HepG2 (cell line): ENCODE measurements at regions not wholly inside any gene's neighbourhood (a gene's known extent, or its start where the extent isn't known, plus 50 kb on each side); places are given as distances from the start of the nearest gene placed in this dataset.

Source experiments
- AGO2 ChIP-seq: fragments of 200-400 bp; formaldehyde crosslinking; optimal IDR thresholded peaks from 2 replicates; pipeline ENCODE3; 2017; ENCODE audit warnings: mild to moderate bottlenecking, low read depth, low read length, moderate library complexity
- AKAP8 ChIP-seq: sonication (generic); formaldehyde crosslinking; IDR thresholded peaks from 2 replicates; pipeline ENCODE4 v1.5.1; 2020; ENCODE audit warnings: mild to moderate bottlenecking, missing genetic modification reagents
- ARHGAP35 ChIP-seq: sonication (generic); formaldehyde crosslinking; IDR thresholded peaks from 2 replicates; pipeline ENCODE4 v1.9.0; 2022; ENCODE audit warnings: mild to moderate bottlenecking, inconsistent platforms, moderate library complexity, missing genetic modification reagents, borderline replicate concordance
- ATM ChIP-seq: fragments of 450-650 bp; IDR thresholded peaks from 2 replicates; pipeline ENCODE4 v1.7.1; 2017; ENCODE audit warnings: mild to moderate bottlenecking, borderline replicate concordance
- BRD4 ChIP-seq: sonication (generic); formaldehyde crosslinking; IDR thresholded peaks from 2 replicates; pipeline ENCODE4 v1.4.0; 2020; ENCODE audit warnings: missing genetic modification reagents
- CEBPB ChIP-seq: IDR thresholded peaks from 2 replicates; pipeline ENCODE4 v1.6.1; 2011; ENCODE audit warnings: low read depth, low read length, improper control_type of control experiment, borderline replicate concordance
- CREM ChIP-seq, 2 experiments: sonication (generic) in 1 of 2; formaldehyde crosslinking in 1 of 2; IDR thresholded peaks; 2 replicates each; pipeline versions ENCODE4 v1.4.0 to v1.6.1; 2016 to 2020; ENCODE audit warnings: antibody characterized with exemption in 1 of 2, mild to moderate bottlenecking in 1 of 2, missing genetic modification reagents in 1 of 2
- FIP1L1 ChIP-seq: fragments of 200-400 bp; formaldehyde crosslinking; IDR thresholded peaks from 2 replicates; pipeline ENCODE4 v1.6.1; 2018; ENCODE audit warnings: low read depth, mild to moderate bottlenecking, low read length, moderate library complexity, borderline replicate concordance; ENCODE audit not compliant: insufficient read depth
- FOXA1 ChIP-seq, 2 experiments: fragments of 450-650 bp in 1 of 2; sonication (generic) in 1 of 2; formaldehyde crosslinking in 1 of 2; IDR thresholded peaks; 2 replicates each; pipeline versions ENCODE4 v1.4.0 to v1.6.1; 2016 to 2020; ENCODE audit warnings: missing genetic modification reagents in 1 of 2
- KAT8 ChIP-seq: IDR thresholded peaks from 2 replicates; pipeline ENCODE4 v1.6.1; 2016; ENCODE audit warnings: missing genetic modification reagents, missing compliant biosample characterization
- NFATC3 ChIP-seq: sonication (generic); formaldehyde crosslinking; IDR thresholded peaks from 2 replicates; pipeline ENCODE4 v1.5.1; 2020; ENCODE audit warnings: mild to moderate bottlenecking, missing genetic modification reagents
- RCOR2 ChIP-seq: IDR thresholded peaks from 2 replicates; pipeline ENCODE4 v1.6.1; 2016; ENCODE audit warnings: missing biosample characterization, missing genetic modification reagents
- RXRB ChIP-seq: IDR thresholded peaks from 2 replicates; pipeline ENCODE4 v1.6.1; 2016; ENCODE audit warnings: borderline replicate concordance, missing genetic modification reagents, missing compliant biosample characterization
- SNAI1 ChIP-seq: sonication (generic); formaldehyde crosslinking; IDR thresholded peaks from 2 replicates; pipeline ENCODE4 v1.5.0; 2020; ENCODE audit warnings: mild to moderate bottlenecking, missing genetic modification reagents, borderline replicate concordance
- TARDBP ChIP-seq: sonication (generic); formaldehyde crosslinking; IDR thresholded peaks from 2 replicates; pipeline ENCODE4 v1.8.0; 2022; ENCODE audit warnings: mild to moderate bottlenecking, missing genetic modification reagents
- YEATS2 ChIP-seq: sonication (generic); formaldehyde crosslinking; IDR thresholded peaks from 2 replicates; pipeline ENCODE4 v1.4.0; 2020; ENCODE audit warnings: missing genetic modification reagents, borderline replicate concordance
- ZBTB42 ChIP-seq: sonication (generic); formaldehyde crosslinking; IDR thresholded peaks from 2 replicates; pipeline ENCODE4 v1.5.0; 2020; ENCODE audit warnings: mild to moderate bottlenecking, missing genetic modification reagents
- ZMAT3 ChIP-seq: sonication (generic); formaldehyde crosslinking; conservative IDR thresholded peaks from 2 replicates; pipeline ENCODE4 v1.7.0; 2021; ENCODE audit warnings: missing genetic modification reagents
- ZNF230 ChIP-seq: sonication (generic); formaldehyde crosslinking; IDR thresholded peaks from 2 replicates; pipeline ENCODE4 v1.4.0; 2020; ENCODE audit warnings: mild to moderate bottlenecking, missing genetic modification reagents
- ZNF3 ChIP-seq: IDR thresholded peaks from 2 replicates; pipeline ENCODE4 v1.7.0; 2017; ENCODE audit warnings: inconsistent platforms
- ZNF460 ChIP-seq: sonication (generic); formaldehyde crosslinking; IDR thresholded peaks from 2 replicates; pipeline ENCODE4 v1.5.1; 2020; ENCODE audit warnings: missing genetic modification reagents, mild to moderate bottlenecking, borderline replicate concordance
- ZNF530 ChIP-seq: sonication (generic); formaldehyde crosslinking; IDR thresholded peaks from 2 replicates; pipeline ENCODE4 v1.5.0; 2020; ENCODE audit warnings: low read depth, mild to moderate bottlenecking, missing genetic modification reagents
- ZNF557 ChIP-seq: sonication (generic); formaldehyde crosslinking; IDR thresholded peaks from 2 replicates; pipeline ENCODE4 v1.4.0; 2020; ENCODE audit warnings: missing genetic modification reagents
- ZNF790 ChIP-seq: sonication (generic); formaldehyde crosslinking; IDR thresholded peaks from 2 replicates; pipeline ENCODE4 v1.8.0; 2022; ENCODE audit warnings: missing genetic modification reagents, mild to moderate bottlenecking, borderline replicate concordance
- TF ChIP-seq, protein P1 (sequence below): sonication (generic); formaldehyde crosslinking; IDR thresholded peaks from 2 replicates; pipeline ENCODE4 v1.5.0; 2020; ENCODE audit warnings: mild to moderate bottlenecking, missing genetic modification reagents
- TF ChIP-seq, protein P2 (sequence below): sonication (generic); formaldehyde crosslinking; IDR thresholded peaks from 2 replicates; pipeline ENCODE4 v1.8.1; 2023; ENCODE audit warnings: mild to moderate bottlenecking, inconsistent platforms, moderate library complexity, missing genetic modification reagents, borderline replicate concordance
- TF ChIP-seq, protein P3 (sequence below): sonication (generic); formaldehyde crosslinking; IDR thresholded peaks from 2 replicates; pipeline ENCODE4 v1.4.0; 2020; ENCODE audit warnings: mild to moderate bottlenecking, missing genetic modification reagents, borderline replicate concordance

DNA sequence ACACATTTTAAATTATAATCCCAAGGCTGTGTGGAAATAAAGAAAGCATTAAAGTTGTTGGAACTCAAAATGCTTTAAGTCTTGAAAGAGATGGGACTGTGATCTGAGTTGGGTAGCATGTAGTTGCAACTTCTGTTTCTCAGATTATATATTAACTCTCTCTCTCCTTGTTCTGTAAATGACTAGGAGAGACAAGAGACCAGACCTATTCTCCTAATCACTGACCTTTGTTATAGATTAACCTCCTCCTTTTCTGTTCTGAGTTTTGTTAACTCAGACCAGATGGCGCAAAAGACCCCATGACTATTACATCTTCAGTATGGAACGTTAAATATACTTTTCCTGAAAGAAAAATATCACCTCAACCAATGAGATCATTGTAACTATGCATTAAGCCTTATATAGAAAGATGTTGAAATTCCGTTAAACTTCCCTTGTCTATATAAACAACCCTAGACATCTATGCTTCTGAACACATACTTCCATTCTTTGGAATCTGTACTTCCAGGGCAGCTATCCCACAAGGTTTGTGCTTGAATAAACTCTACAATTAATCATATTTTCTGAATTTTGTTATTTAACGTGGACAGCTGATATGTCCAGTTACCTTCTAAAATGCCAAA, 143.5 kb upstream of the TRIM24 start (continued):
- TF ChIP-seq, protein P1, sequence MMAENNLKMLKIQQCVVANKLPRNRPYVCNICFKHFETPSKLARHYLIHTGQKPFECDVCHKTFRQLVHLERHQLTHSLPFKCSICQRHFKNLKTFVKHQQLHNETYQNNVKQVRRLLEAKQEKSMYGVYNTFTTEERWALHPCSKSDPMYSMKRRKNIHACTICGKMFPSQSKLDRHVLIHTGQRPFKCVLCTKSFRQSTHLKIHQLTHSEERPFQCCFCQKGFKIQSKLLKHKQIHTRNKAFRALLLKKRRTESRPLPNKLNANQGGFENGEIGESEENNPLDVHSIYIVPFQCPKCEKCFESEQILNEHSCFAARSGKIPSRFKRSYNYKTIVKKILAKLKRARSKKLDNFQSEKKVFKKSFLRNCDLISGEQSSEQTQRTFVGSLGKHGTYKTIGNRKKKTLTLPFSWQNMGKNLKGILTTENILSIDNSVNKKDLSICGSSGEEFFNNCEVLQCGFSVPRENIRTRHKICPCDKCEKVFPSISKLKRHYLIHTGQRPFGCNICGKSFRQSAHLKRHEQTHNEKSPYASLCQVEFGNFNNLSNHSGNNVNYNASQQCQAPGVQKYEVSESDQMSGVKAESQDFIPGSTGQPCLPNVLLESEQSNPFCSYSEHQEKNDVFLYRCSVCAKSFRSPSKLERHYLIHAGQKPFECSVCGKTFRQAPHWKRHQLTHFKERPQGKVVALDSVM (CRISPR knock-in tag) = peak; percentile 55; the same call in 1 of the 2 replicates
- TF ChIP-seq RXRB = peak; percentile 84
- 0 out of 2 replicates have a peak, but pooled peaks have one; percentile 28 for TF ChIP-seq ZNF557 (CRISPR knock-in tag)
- TF ChIP-seq NFATC3 (CRISPR knock-in tag) = no peak
- peak; percentile 57 for TF ChIP-seq KAT8 (CRISPR knock-in tag)
- peak; percentile 92; the same call in 1 of the 2 replicates for TF ChIP-seq RCOR2 (CRISPR knock-in tag)
- TF ChIP-seq, protein P2, sequence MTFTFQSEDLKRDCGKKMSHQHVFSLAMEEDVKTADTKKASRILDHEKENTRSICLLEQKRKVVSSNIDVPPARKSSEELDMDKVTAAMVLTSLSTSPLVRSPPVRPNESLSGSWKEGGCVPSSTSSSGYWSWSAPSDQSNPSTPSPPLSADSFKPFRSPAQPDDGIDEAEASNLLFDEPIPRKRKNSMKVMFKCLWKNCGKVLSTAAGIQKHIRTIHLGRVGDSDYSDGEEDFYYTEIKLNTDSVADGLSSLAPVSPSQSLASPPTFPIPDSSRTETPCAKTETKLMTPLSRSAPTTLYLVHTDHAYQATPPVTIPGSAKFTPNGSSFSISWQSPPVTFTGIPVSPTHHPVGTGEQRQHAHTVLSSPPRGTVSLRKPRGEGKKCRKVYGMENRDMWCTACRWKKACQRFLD (CRISPR knock-in tag) = no peak
- peak; percentile 89 for TF ChIP-seq CEBPB
- no peak for TF ChIP-seq ZMAT3 (CRISPR knock-in tag)
- no peak for TF ChIP-seq ZNF230
- no peak for TF ChIP-seq ZBTB42 (CRISPR knock-in tag)
- TF ChIP-seq ARHGAP35 (CRISPR knock-in tag) = no peak
- peak; percentile 87 for TF ChIP-seq CREM (IDR thresholded peaks at IDR 0.05)
- TF ChIP-seq CREM (CRISPR knock-in tag; IDR thresholded peaks at IDR 0.05) = no peak
- no peak for TF ChIP-seq FIP1L1
- no peak for TF ChIP-seq AGO2
- TF ChIP-seq ZNF790 = no peak
- TF ChIP-seq SNAI1 (CRISPR knock-in tag) = no peak
- TF ChIP-seq, protein P3, sequence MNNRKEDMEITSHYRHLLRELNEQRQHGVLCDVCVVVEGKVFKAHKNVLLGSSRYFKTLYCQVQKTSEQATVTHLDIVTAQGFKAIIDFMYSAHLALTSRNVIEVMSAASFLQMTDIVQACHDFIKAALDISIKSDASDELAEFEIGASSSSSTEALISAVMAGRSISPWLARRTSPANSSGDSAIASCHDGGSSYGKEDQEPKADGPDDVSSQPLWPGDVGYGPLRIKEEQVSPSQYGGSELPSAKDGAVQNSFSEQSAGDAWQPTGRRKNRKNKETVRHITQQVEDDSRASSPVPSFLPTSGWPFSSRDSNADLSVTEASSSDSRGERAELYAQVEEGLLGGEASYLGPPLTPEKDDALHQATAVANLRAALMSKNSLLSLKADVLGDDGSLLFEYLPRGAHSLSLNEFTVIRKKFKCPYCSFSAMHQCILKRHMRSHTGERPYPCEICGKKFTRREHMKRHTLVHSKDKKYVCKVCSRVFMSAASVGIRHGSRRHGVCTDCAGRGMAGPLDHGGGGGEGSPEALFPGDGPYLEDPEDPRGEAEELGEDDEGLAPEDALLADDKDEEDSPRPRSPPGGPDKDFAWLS = no peak
- no peak for TF ChIP-seq ZNF530 (CRISPR knock-in tag)
- peak; percentile 35; the same call in 1 of the 2 replicates for TF ChIP-seq TARDBP (CRISPR knock-in tag)
- TF ChIP-seq ZNF3 = 0 out of 2 replicates have a peak, but pooled peaks have one; percentile 17
- TF ChIP-seq AKAP8 (CRISPR knock-in tag) = no peak
- no peak for TF ChIP-seq BRD4 (CRISPR knock-in tag)
- TF ChIP-seq ZNF460 (CRISPR knock-in tag) = no peak
- TF ChIP-seq FOXA1 (IDR thresholded peaks at IDR 0.05) = no peak
- peak; percentile 45; the same call in 1 of the 2 replicates for TF ChIP-seq FOXA1 (CRISPR knock-in tag; IDR thresholded peaks at IDR 0.05)
- TF ChIP-seq ATM = no peak
- TF ChIP-seq YEATS2 (CRISPR knock-in tag) = no peak
